NCI-H146 treated with DMSO at 0.1 percent for 48 hours (cell line): ENCODE measurements at regions not wholly inside any gene's neighbourhood (a gene's known extent, or its start where the extent isn't known, plus 50 kb on each side); places are given as distances from the start of the nearest gene placed in this dataset.

Source experiments
- DNase-seq: peaks from one replicate; lab custom pipeline; 2025; ENCODE audit not compliant: unreplicated experiment; lab: John Stamatoyannopoulos, UW

- DNase-seq = peak; percentile 53
Observed at GRCh38 chr13:112124141-112124540, 57.2 kb downstream of the SOX1 start.

GRCh38 chr13:112127564-112128330 is 60.8 kb downstream of the SOX1 start:
- no peak for DNase-seq

- no peak for DNase-seq
Observed at GRCh38 chr13:112128331-112128610, 61.3 kb downstream of the SOX1 start.

DNA sequence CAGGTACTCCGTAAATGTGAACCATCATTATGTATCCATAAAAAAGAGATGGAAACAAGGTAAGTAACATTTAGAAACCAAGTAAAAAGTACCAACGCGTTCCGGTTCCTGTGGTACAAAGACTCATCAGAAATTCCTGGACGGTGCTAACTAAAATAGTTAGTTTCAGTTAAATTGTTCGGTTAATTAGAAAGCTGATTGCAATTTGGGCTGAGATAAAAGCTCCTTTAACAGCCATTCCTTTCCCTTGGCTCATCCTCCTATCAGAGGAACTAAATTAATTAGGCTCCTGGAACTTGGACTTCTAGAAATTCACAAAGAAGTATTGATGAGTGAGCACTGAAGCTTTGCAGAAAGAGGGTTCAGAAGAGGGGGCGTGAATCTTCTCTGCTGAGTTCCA is 63.5 kb downstream of the SOX1 start:
- DNase-seq = no peak

DNA sequence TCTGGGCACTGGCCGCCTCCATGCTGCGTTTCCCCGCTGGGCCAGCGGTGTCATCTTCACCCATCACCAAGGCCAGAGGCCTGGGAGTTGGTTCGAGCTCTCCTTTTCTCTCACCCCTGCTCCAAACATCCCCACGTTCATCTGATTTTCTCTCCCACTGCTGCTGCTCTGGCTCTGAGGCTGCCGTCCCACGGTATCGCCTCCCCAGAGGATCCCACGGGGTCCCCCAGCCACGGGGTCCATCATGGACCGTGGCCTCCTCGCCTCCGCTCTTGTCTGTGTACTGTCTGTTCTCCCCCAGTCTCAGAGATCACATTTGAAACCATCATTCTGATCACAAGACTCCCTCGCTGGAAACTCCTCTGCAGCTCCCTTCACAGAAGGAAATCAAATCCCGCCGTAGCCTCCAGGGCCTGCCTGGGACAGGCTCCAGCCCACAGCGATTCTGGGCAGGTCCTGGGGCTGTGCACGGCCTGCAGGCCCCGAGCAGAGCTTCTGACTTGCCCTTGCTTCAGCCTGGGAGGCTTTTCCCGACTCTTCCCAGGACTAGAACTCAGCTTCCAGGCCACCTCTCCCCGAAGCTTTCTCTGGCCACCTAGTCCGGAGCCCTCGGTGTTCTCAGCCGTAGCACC is 64.2 kb downstream of the SOX1 start:
- DNase-seq = no peak

- DNase-seq = no peak
Observed at GRCh38 chr13:112131713-112132113, 64.8 kb downstream of the SOX1 start.

GRCh38 chr13:112132142-112132541 is 65.2 kb downstream of the SOX1 start:
- DNase-seq = no peak

DNA sequence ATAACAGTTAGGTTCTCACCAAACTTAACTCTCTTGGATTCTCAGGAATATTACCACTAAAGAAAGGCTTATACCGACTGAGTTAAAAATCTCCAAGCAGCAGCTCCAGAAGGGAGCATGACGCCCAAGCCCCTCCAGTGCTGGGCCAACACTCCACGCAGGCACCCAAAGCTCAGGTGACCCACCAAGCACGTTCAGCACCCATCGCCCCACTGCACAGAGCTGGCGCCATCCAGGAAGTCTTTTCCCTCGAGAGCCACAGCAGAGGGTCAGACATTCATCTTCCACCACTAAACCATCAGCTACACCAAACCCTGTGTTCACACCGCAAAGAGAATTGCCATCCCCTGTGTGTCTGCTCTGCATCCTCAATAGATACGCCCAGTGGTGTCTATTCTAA is 65.7 kb downstream of the SOX1 start:
- no peak for DNase-seq

DNA sequence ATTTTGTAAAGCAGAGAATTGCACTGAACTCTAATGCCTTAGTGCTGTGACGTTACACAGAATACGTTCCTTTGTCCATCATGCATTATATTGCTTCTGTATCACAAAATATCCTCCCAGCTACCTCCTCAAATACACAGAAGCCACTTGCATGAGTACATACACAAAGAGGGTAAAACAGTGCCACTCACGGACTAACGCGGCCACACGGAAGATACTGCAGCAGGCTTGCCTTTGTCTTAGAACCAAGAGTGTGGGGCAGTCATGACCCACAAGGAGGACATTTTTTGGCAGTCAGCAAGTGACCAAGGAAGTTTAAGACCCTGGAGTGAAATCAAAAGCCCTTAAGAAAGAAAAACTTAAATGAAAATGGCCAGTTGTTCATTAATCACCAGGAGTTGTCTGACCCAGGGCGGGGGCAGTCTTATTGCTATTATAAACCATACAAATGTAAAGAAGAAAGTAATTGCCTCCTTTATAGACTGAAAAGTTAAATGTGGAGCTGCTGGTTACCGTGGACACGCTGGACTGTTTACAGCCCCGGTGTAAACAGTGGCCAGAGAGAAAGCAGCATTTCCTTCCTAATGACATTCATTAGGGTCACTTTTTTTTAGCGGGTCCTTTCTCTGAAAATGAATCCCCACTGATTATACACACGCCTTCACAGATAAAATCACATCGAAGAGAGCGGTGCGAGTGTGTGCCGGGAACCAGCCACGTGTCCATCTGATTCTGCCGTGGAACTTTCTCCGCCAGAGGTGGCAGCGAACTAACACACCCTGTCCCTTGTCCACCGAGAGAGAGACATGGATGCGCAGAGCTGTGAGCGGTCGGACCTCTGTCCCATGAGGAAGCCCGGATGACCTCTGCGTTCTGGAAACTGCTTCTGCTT is 66.8 kb downstream of the SOX1 start:
- no peak for DNase-seq

DNA sequence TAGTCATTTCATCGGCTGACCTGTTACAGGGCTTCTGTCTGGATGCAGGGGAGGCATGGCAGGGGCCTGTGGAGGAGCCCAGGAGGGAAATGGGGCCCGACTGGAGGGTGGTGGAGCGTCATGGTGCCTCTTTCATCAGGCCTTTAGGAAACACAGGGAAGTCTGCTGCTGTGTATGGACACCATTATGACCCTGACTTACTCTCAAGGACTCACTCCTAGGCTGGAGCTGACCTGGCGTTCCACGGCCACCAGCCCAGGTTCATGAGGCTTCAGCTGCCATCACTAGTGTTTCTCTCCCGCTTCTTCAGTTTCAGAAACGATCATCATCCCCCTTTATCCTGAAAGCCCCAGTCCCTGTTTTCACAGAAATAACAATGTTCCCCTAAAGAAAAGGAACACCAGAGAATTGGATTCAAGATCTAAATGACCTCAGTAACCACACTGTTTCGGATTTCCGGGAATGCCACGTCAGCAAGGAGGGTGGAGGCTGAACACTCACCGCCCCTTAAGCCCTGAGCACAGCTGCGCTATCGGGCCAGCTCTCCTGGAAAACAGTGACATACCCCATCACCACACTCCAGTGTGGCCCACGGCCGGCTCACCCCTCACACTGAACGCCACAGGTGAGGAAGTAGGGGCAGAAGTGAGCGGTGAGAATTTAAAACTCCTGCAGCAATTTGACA is 67.6 kb downstream of the SOX1 start:
- no peak for DNase-seq

DNA sequence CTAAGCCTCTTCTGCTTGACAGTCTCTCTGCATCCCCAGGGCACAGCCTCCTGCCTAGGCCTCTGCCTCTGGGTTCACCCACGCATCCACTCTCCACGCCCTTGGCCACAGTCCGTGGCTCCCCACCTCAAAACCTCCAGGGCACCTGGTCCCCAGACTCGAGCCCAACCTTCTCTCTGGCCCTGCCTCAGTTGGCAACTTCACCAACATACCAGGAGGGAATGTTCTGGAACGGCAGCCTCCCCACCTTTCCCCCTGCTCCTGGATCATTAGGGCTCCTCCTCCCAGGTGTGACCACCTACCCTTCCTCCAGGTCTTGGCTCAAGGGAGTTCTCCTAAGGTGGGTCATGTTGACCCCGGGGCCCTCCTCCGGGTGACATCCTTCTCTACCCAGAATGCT is 69.1 kb downstream of the SOX1 start:
- DNase-seq = no peak

GRCh38 chr13:112137144-112137543 is 70.2 kb downstream of the SOX1 start:
- DNase-seq = no peak

DNA sequence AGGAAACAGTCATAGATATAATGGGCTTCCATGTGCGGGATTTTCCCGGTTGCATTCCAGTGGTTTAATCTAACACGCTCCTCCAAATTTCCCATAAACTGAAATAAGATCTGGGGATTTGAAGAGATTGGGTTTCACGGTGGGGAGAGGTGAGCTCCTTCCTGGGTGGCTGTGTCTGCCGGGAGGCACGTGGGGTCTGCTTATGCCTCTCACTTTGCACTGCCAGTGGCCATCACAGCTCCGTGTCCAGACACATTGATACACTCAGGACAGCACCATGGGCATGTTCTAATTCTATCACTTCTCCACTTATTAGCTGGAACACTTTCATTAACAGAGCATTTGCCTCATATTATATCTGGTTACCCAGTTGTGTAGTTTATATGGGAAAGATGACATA is 73.4 kb downstream of the SOX1 start:
- DNase-seq = no peak

- DNase-seq = no peak
Observed at GRCh38 chr13:112141643-112142400, 74.9 kb downstream of the SOX1 start.

- DNase-seq = no peak
Observed at GRCh38 chr13:112142401-112142930, 75.5 kb downstream of the SOX1 start.

- DNase-seq = no peak
Observed at GRCh38 chr13:112143046-112143752, 76.2 kb downstream of the SOX1 start.

GRCh38 chr13:112143753-112144615 is 77.0 kb downstream of the SOX1 start:
- no peak for DNase-seq

- no peak for DNase-seq
Observed at GRCh38 chr13:112144616-112145550, 77.9 kb downstream of the SOX1 start.
